Kidney epithelial cell (primary cell): ENCODE measurements at regions not wholly inside any gene's neighbourhood (a gene's known extent, or its start where the extent isn't known, plus 50 kb on each side); places are given as distances from the start of the nearest gene placed in this dataset.

Source experiments
- DNase-seq: peaks from one replicate; pipeline ENCODE4 v3.0.0-alpha.2; 2010; ENCODE audit warnings: low read depth
- H3K27me3 ChIP-seq: 2 replicates; pipeline ENCODE4 v1.6.0; 2011; ENCODE audit warnings: low read length; ENCODE audit not compliant: control insufficient read depth, insufficient read depth
- H3K36me3 ChIP-seq: 2 replicates; pipeline ENCODE4 v1.5.1; 2011; ENCODE audit warnings: low read length; ENCODE audit not compliant: control insufficient read depth, insufficient read depth
- H3K4me3 ChIP-seq: 2 replicates; pipeline ENCODE4 v1.5.1; 2011; ENCODE audit warnings: low read depth, mild to moderate bottlenecking, control low read depth, low read length
- TF ChIP-seq, protein P1 (sequence below): IDR thresholded peaks from 2 replicates; pipeline ENCODE4 v1.5.1; 2011; ENCODE audit warnings: mild to moderate bottlenecking, moderate library complexity, low read length, control low read depth, inconsistent platforms; ENCODE audit not compliant: insufficient read depth, poor library complexity, severe bottlenecking

DNA sequence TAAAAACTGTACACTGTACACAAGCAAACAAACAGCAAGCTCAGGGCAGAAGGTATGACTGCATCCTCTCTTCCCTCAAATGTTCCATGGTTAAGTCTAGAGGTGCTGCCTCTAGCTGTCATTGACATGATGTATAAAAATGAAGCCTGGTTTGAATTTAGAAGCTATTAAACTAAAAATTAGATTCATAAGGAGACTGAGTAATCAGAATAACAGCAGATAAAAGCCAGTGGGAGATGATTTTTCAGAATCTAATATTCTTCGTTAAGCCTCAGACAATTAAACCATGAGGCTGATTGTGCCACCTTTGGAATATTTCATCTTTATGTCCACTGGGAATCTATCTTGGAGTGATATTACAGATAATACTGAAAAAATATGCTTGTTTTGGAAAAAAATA, 101.4 kb upstream of the ZC3H12C start:
- H3K4me3 ChIP-seq = no peak overlapping the region
- TF ChIP-seq, protein P1, sequence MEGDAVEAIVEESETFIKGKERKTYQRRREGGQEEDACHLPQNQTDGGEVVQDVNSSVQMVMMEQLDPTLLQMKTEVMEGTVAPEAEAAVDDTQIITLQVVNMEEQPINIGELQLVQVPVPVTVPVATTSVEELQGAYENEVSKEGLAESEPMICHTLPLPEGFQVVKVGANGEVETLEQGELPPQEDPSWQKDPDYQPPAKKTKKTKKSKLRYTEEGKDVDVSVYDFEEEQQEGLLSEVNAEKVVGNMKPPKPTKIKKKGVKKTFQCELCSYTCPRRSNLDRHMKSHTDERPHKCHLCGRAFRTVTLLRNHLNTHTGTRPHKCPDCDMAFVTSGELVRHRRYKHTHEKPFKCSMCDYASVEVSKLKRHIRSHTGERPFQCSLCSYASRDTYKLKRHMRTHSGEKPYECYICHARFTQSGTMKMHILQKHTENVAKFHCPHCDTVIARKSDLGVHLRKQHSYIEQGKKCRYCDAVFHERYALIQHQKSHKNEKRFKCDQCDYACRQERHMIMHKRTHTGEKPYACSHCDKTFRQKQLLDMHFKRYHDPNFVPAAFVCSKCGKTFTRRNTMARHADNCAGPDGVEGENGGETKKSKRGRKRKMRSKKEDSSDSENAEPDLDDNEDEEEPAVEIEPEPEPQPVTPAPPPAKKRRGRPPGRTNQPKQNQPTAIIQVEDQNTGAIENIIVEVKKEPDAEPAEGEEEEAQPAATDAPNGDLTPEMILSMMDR = no peak
- no peak for DNase-seq
- H3K27me3 ChIP-seq = no peaks in the 10 kb centered on the region
- no peaks in the 10 kb centered on the region for H3K36me3 ChIP-seq

DNA sequence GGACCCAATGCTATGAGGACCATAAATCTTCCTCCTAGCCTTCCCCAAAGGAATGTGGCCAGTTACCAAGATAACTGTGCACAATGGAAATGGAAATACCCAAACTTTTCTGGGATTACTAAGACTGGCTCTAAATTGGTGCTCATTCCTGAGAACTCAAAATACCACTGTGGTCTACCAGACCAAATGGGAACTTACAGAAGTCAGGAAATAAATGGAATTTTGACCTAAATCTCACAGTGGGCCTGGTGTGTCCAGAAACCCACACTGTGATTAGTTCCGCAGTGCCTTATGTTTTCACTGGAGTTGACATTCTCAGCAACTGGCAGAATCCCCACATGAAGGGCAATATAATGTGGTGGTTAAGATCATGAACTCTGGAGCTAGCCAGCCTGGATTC, 99.4 kb upstream of the ZC3H12C start:
- no peak overlapping the region for H3K4me3 ChIP-seq
- no peaks in the 10 kb centered on the region for H3K27me3 ChIP-seq
- TF ChIP-seq, protein P1 = no peak
- DNase-seq = no peak
- no peaks in the 10 kb centered on the region for H3K36me3 ChIP-seq

DNA sequence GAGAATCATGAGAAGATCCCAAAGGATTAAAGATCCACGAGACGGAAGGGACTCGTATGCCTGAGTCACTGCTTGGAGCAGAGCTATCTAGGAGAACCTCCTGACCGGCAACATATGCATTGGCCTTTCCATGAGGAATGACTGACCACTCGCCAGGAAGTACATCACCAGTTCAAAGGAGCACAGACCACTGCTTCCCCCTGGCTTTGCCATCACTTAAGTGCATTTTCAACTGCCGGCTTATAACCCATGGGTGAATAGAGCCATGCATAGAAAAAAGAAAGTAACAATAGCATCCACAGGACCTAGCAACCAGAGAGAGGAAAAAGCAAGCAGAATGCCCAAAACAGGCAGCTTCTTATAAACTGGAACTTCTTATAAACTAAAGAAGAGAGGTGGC, 98.3 kb upstream of the ZC3H12C start:
- Histone ChIP-seq H3K36me3 (no peaks in the 10 kb centered on the region), H3K4me3 (no peak overlapping the region), H3K27me3 (no peaks in the 10 kb centered on the region)
- TF ChIP-seq, protein P1 = no peak
- DNase-seq = no peak

DNA sequence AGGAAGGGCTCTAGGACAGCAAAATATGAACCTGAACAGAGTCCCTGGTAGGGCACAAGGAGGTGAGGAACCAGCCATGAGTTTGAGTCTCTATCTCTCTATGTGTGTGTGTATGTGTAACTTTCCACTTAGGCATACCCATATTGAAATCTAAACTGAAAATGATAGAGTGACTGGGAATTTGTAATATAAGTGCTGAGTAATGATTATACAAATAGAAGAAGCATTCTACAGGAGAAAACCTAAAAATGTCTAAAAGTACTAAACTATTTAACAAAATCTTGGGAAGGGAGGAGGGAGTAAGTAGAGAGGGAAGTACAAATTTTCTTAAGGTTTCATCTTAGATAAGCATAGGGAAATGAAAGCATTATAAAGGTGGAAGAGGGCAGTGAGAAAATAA, 97.1 kb upstream of the ZC3H12C start:
- no peak overlapping the region for H3K4me3 ChIP-seq
- no peaks in the 10 kb centered on the region for H3K27me3 ChIP-seq
- TF ChIP-seq, protein P1 = no peak
- DNase-seq = no peak
- H3K36me3 ChIP-seq = no peaks in the 10 kb centered on the region

DNA sequence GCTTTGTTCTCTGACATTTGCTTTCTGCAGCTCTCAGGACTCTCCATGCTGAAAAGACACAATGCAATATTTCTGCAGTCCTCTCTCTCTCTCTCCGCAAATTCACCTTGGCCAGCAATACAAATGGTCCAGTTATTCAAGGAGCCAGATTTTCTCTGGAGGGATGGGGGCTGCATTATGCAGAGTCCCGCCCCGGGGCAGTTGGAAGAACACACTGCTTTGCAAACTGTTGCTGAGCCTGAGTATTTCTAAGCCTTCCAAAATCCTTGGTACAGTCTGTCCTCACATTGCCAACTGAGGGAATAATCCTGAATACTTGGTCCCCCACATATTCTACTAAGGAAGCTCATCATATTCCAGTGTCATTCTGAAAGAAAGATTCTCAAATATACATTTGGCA, 94.3 kb upstream of the ZC3H12C start:
- Histone ChIP-seq H3K4me3 (no peak overlapping the region), H3K27me3 (no peaks in the 10 kb centered on the region), H3K36me3 (no peaks in the 10 kb centered on the region)
- TF ChIP-seq, protein P1 = no peak
- no peak for DNase-seq

DNA sequence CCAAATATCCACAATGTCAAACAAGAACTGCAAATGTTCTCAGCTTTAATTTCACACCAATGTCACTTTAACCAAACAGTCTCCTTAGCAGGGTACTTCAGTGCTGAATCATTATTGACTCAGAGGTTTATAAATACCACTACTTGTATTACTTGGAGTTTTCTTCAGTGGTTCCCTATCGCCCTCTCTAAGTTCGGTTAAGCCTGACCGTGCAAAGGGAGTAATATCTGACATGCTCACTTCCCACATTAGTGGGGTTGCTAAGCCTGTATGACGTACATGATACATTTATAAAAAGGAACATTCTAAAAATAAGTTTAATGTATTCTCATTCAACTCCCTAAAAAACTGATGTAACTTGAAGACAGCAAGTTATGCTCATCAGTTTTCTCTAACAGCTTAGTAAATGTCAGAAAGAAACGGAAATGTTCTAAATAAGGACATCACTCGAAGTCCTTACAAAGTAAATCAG, 93.1 kb upstream of the ZC3H12C start:
- peak; percentile 79 for DNase-seq
- no peaks in the 10 kb centered on the region for H3K27me3 ChIP-seq
- H3K36me3 ChIP-seq = no peaks in the 10 kb centered on the region
- H3K4me3 ChIP-seq = no peak overlapping the region
- TF ChIP-seq, protein P1 = no peak
